H1 (cell line): ENCODE measurements at regions not wholly inside any gene's neighbourhood (a gene's known extent, or its start where the extent isn't known, plus 50 kb on each side); places are given as distances from the start of the nearest gene placed in this dataset.

Experiments used
- CTCF ChIA-PET: fragments of 300-600 bp; sonication (Branson Sonifier 250); formaldehyde crosslinking; loops from one replicate; lab custom pipeline; 2021; ENCODE audit not compliant: partially characterized antibody; lab: Charles Lee
- POLR2A ChIA-PET: fragments of 300-600 bp; sonication (Branson Sonifier 250); formaldehyde crosslinking; loops from one replicate; lab custom pipeline; 2021; ENCODE audit warnings: inconsistent platforms; ENCODE audit not compliant: partially characterized antibody; lab: Charles Lee
- DNase-seq, 2 experiments: peaks; one replicate each; pipeline versions ENCODE4 v3.0.0 to v3.0.0-alpha.2; 2010 to 2022; ENCODE audit warnings: low spot score in 2 of 2, low read depth in 1 of 2, mixed read lengths in 1 of 2
- FAIRE-seq: peaks from 2 replicates; lab custom pipeline; 2011; peaks lifted over from hg19 to GRCh38; lab: Jason Lieb, UNC
- H2AFZ ChIP-seq: 2 replicates; pipeline ENCODE4 v1.8.1; 2012; ENCODE audit warnings: low read length, inconsistent platforms
- H2AK5ac ChIP-seq: 2 replicates; pipeline ENCODE4 v1.6.1; 2013; ENCODE audit warnings: low read depth, low read length
- H2BK120ac ChIP-seq: replicated peaks from 2 replicates; pipeline ENCODE3; 2013; ENCODE audit warnings: low read depth, low read length, inconsistent platforms
- H2BK12ac ChIP-seq: 2 replicates; pipeline ENCODE4 v1.6.1; 2013; ENCODE audit warnings: low read depth, low read length
- H2BK15ac ChIP-seq: 2 replicates; pipeline ENCODE4 v1.6.1; 2013; ENCODE audit warnings: low read length
- H2BK20ac ChIP-seq: 2 replicates; pipeline ENCODE4 v1.6.1; 2013; ENCODE audit warnings: low read length
- H2BK5ac ChIP-seq: 2 replicates; pipeline ENCODE4 v1.6.1; 2013; ENCODE audit warnings: low read depth, low read length
- H3K14ac ChIP-seq: 2 replicates; pipeline ENCODE4 v1.6.1; 2013; ENCODE audit warnings: inconsistent platforms; ENCODE audit not compliant: insufficient read length
- H3K18ac ChIP-seq: 2 replicates; pipeline ENCODE4 v1.6.1; 2013; ENCODE audit warnings: low read length; ENCODE audit errors: extremely low read depth
- H3K23ac ChIP-seq: 2 replicates; pipeline ENCODE4 v1.6.1; 2013; ENCODE audit warnings: inconsistent platforms; ENCODE audit not compliant: insufficient read length
- H3K23me2 ChIP-seq: 2 replicates; pipeline ENCODE4 v1.6.1; 2013; ENCODE audit warnings: low read depth, low read length
- H3K27ac ChIP-seq: 2 replicates; pipeline ENCODE4 v1.6.1; 2011; ENCODE audit warnings: low read depth, low read length, inconsistent platforms
- H3K27me3 ChIP-seq, 4 experiments: replicated peaks in 1 of 4; 1 replicate in 1 of 4; 2 replicates in 3 of 4; pipeline versions ENCODE4 v1.6.1 to v1.8.1; 2011 to 2013; ENCODE audit warnings: low read length in 3 of 4, mild to moderate bottlenecking in 3 of 4, inconsistent platforms in 2 of 4, mixed read lengths in 2 of 4, moderate library complexity in 1 of 4; ENCODE audit not compliant: control insufficient read depth in 3 of 4, insufficient read depth in 3 of 4; ENCODE audit errors: extremely low read depth in 1 of 4
- H3K36me3 ChIP-seq, 4 experiments: 2 replicates each; pipeline versions ENCODE4 v1.6.1 to v1.8.1; 2011 to 2013; ENCODE audit warnings: mild to moderate bottlenecking in 4 of 4, low read length in 3 of 4, moderate library complexity in 2 of 4, control low read depth in 1 of 4, inconsistent platforms in 1 of 4; ENCODE audit not compliant: insufficient read depth in 4 of 4, control insufficient read depth in 2 of 4
- H3K4ac ChIP-seq: replicated peaks from 2 replicates; pipeline ENCODE3; 2013; ENCODE audit warnings: low read length, low read depth, mixed read lengths, inconsistent platforms; ENCODE audit not compliant: insufficient read length
- H3K4me1 ChIP-seq, 4 experiments: replicated peaks in 1 of 4; 1 replicate in 1 of 4; 2 replicates in 3 of 4; pipeline versions ENCODE4 v1.6.1 to v1.8.1; 2011 to 2013; ENCODE audit warnings: low read length in 3 of 4, inconsistent platforms in 2 of 4, mixed read lengths in 1 of 4; ENCODE audit not compliant: insufficient read depth in 4 of 4, control insufficient read depth in 3 of 4
- H3K4me2 ChIP-seq, 2 experiments: 2 replicates each; pipeline versions ENCODE4 v1.6.1 to v1.8.1; 2011 to 2013; ENCODE audit warnings: low read depth in 2 of 2, low read length in 2 of 2, control low read depth in 1 of 2, inconsistent platforms in 1 of 2, mild to moderate bottlenecking in 1 of 2; ENCODE audit not compliant: insufficient read depth in 1 of 2
- H3K4me3 ChIP-seq, 4 experiments: fragments of 200-600, 300-600 bp in 1 of 4; sonication (generic), shearing (Covaris generic), sonication (Bioruptor Twin) in 1 of 4; 2 replicates each; pipeline versions ENCODE4 v1.5.1 to v1.8.1; 2011 to 2016; ENCODE audit warnings: low read length in 4 of 4, low read depth in 3 of 4, control low read depth in 2 of 4, inconsistent platforms in 2 of 4, mild to moderate bottlenecking in 2 of 4, mixed read lengths in 1 of 4, moderate library complexity in 1 of 4; ENCODE audit not compliant: insufficient read depth in 2 of 4; ENCODE audit errors: extremely low read depth in 1 of 4
- H3K56ac ChIP-seq: replicated peaks from 2 replicates; pipeline ENCODE3; 2013; ENCODE audit warnings: low read depth, mild to moderate bottlenecking, mixed read lengths, low read length, inconsistent platforms; ENCODE audit not compliant: insufficient read length
- H3K79me1 ChIP-seq: 2 replicates; pipeline ENCODE4 v1.6.1; 2013; ENCODE audit warnings: low read depth, low read length, control low read depth
- H3K79me2 ChIP-seq, 2 experiments: 2 replicates each; pipeline versions ENCODE4 v1.6.1 to v1.8.1; 2012 to 2013; ENCODE audit warnings: low read length in 2 of 2, mild to moderate bottlenecking in 2 of 2, inconsistent platforms in 1 of 2; ENCODE audit not compliant: insufficient read depth in 2 of 2, control insufficient read depth in 1 of 2
- H3K9ac ChIP-seq, 4 experiments: replicated peaks in 1 of 4; 1 replicate in 1 of 4; 2 replicates in 3 of 4; pipeline versions ENCODE4 v1.6.1 to v1.8.1; 2011 to 2013; ENCODE audit warnings: low read depth in 3 of 4, low read length in 3 of 4, control low read depth in 2 of 4, mild to moderate bottlenecking in 2 of 4, moderate library complexity in 2 of 4, inconsistent platforms in 1 of 4; ENCODE audit errors: extremely low read depth in 1 of 4
- H3K9me3 ChIP-seq, 2 experiments: 2 replicates each; pipeline versions ENCODE4 v1.6.1 to v1.8.1; 2012 to 2013; ENCODE audit warnings: mild to moderate bottlenecking in 2 of 2, moderate library complexity in 2 of 2, control low read depth in 1 of 2, inconsistent platforms in 1 of 2, low read depth in 1 of 2, low read length in 1 of 2, mixed read lengths in 1 of 2; ENCODE audit not compliant: insufficient read depth in 2 of 2
- H4K20me1 ChIP-seq, 2 experiments: replicated peaks in 1 of 2; 2 replicates each; pipeline versions ENCODE3 to v1.8.1; 2011 to 2013; ENCODE audit warnings: inconsistent platforms in 2 of 2, low read length in 2 of 2, mild to moderate bottlenecking in 1 of 2; ENCODE audit not compliant: insufficient read depth in 2 of 2, control insufficient read depth in 1 of 2
- H4K5ac ChIP-seq: 2 replicates; pipeline ENCODE4 v1.6.1; 2013; ENCODE audit warnings: low read length, low read depth, mixed read lengths, inconsistent platforms; ENCODE audit not compliant: insufficient read length
- H4K8ac ChIP-seq: 2 replicates; pipeline ENCODE4 v1.8.0; 2013; ENCODE audit warnings: mild to moderate bottlenecking, moderate library complexity, low read length, inconsistent platforms; ENCODE audit not compliant: insufficient read depth; ENCODE audit errors: extremely low read depth
- H4K91ac ChIP-seq: replicated peaks from 2 replicates; pipeline ENCODE3; 2013; ENCODE audit warnings: low read length, mixed read lengths, inconsistent platforms; ENCODE audit not compliant: insufficient read length
- CTBP2 ChIP-seq: IDR thresholded peaks from 2 replicates; pipeline ENCODE4 v1.7.0; 2011; ENCODE audit warnings: borderline replicate concordance, mild to moderate bottlenecking, moderate library complexity, mixed read lengths, low read length; ENCODE audit not compliant: insufficient read depth, insufficient read length
- GABPA ChIP-seq: IDR thresholded peaks from 2 replicates; pipeline ENCODE4 v1.6.1; 2011; ENCODE audit warnings: mild to moderate bottlenecking, low read length, moderate library complexity, borderline replicate concordance; ENCODE audit not compliant: insufficient read depth
- JUND ChIP-seq: IDR thresholded peaks from 2 replicates; pipeline ENCODE4 v1.6.1; 2011; ENCODE audit warnings: mild to moderate bottlenecking, improper control_type of control experiment, low read length
- KDM4A ChIP-seq: IDR thresholded peaks from one replicate; pipeline ENCODE4 v1.7.1; 2012; ENCODE audit warnings: low read depth, mild to moderate bottlenecking, moderate library complexity, low read length, inconsistent platforms; ENCODE audit not compliant: severe bottlenecking
- KDM5A ChIP-seq: fragments of 200-600 bp; IDR thresholded peaks from 2 replicates; pipeline ENCODE4 v1.7.1; 2012; ENCODE audit warnings: mild to moderate bottlenecking, low read length, inconsistent platforms, mixed read lengths
- SAP30 ChIP-seq: fragments of 300-600 bp; sonication (generic); IDR thresholded peaks from 2 replicates; pipeline ENCODE4 v1.7.1; 2012; ENCODE audit warnings: low read length, moderate library complexity, mild to moderate bottlenecking, inconsistent platforms; ENCODE audit not compliant: insufficient read depth, insufficient replicate concordance
- SRF ChIP-seq: IDR thresholded peaks from 2 replicates; pipeline ENCODE4 v1.6.1; 2011; ENCODE audit warnings: mild to moderate bottlenecking, low read depth, low read length, moderate library complexity
- TCF12 ChIP-seq: IDR thresholded peaks from 2 replicates; pipeline ENCODE4 v1.6.1; 2011; ENCODE audit warnings: low read depth, mild to moderate bottlenecking, low read length
- WGBS, 2 experiments: shearing (Covaris generic) in 1 of 2; methylation state at CpG; one replicate each; pipeline versions ENCODE4 v1.1.6 to v1.1.7; 2013 to 2015; ENCODE audit warnings: low lambda C conversion rate in 2 of 2, mixed read lengths in 2 of 2, inconsistent platforms in 1 of 2, low coverage in 1 of 2, missing lambda C conversion rate in 1 of 2; ENCODE audit not compliant: insufficient replicate concordance in 2 of 2, insufficient coverage in 1 of 2, insufficient read length in 1 of 2; ENCODE audit errors: extremely low coverage in 1 of 2, missing lambda C conversion rate in 1 of 2; 5-methylcytosine and 5-hydroxymethylcytosine counted together
- TF ChIP-seq, protein P1 (sequence below), 3 experiments: IDR thresholded peaks; 1 replicate in 2 of 3; 2 replicates in 1 of 3; pipeline versions ENCODE4 v1.5.1 to v1.6.1; 2011; ENCODE audit warnings: low read length in 3 of 3, mild to moderate bottlenecking in 3 of 3, inconsistent platforms in 2 of 3, low read depth in 1 of 3, moderate library complexity in 1 of 3; ENCODE audit not compliant: insufficient read depth in 1 of 3; ENCODE audit errors: control extremely low read depth in 1 of 3
- TF ChIP-seq, protein P2 (sequence below): IDR thresholded peaks from 2 replicates; pipeline ENCODE4 v1.6.1; 2012; ENCODE audit warnings: inconsistent platforms

DNA sequence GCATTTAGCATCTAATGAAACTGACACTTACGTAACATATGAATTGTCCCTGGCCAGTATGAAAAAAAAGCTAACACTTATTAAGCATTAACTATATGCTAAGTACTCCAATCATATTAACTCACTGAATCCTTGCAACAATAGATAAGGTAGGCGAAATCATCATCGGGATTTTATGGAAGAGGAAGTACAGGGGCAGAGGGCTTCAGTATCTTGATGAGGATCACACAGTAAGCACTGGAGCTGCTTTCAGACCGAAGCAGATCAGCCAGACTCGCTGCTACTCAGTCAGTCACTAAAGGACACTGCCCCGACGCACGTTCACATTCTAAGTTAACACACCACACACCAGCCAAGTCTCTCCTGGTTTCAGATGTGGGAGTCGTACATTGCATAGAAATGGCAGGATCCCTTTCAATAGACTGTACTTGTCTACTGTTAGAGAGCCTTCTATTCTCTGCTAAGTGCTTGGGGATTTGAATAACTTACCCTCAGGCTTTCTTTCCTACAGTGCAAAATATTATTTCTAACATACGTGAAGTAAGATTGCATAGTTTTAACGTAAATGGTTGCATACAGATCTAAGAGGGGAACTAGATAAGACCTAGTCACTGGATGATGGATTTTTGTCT lies 540.2 kb upstream of the TENM3 start:
- Histone ChIP-seq H2BK5ac (no peak overlapping the region), H3K14ac (no peak overlapping the region), H2BK15ac (no peak overlapping the region), H3K56ac (no peak overlapping the region), H2BK20ac (no peak overlapping the region), H4K8ac (no peak overlapping the region), H3K18ac (no peak overlapping the region), H4K91ac (no peak overlapping the region), H3K27me3 (no peaks in the 10 kb centered on the region), H2BK120ac (no peak overlapping the region), H3K4me3 (no peak overlapping the region), H3K9ac (no peak overlapping the region), H3K23me2 (no peaks in the 10 kb centered on the region), H2BK12ac (no peak overlapping the region), H3K36me3 (no peaks in the 10 kb centered on the region), H3K4me2 (no peak overlapping the region), H3K9me3 (no peaks in the 10 kb centered on the region), H4K5ac (no peak overlapping the region), H3K27ac (no peak overlapping the region), H2AK5ac (no peak overlapping the region), H3K23ac (no peak overlapping the region), H4K20me1 (no peaks in the 10 kb centered on the region), H3K4ac (no peak overlapping the region), H3K4me1 (no peaks in the 10 kb centered on the region), H2AFZ (no peak overlapping the region), H3K79me2 (no peaks in the 10 kb centered on the region), H3K79me1 (no peaks in the 10 kb centered on the region)
- DNase-seq = no peak
- no peak for FAIRE-seq
- CTCF ChIA-PET = no interaction called here
- POLR2A ChIA-PET = no interaction called here
- WGBS, 2 experiments = 89% methylated on average over 11 of the region's 11 CpGs; no CpG with 5 or more reads in 1 of the 2 experiments
- TF ChIP-seq SAP30 = no peak
- TF ChIP-seq, protein P1, sequence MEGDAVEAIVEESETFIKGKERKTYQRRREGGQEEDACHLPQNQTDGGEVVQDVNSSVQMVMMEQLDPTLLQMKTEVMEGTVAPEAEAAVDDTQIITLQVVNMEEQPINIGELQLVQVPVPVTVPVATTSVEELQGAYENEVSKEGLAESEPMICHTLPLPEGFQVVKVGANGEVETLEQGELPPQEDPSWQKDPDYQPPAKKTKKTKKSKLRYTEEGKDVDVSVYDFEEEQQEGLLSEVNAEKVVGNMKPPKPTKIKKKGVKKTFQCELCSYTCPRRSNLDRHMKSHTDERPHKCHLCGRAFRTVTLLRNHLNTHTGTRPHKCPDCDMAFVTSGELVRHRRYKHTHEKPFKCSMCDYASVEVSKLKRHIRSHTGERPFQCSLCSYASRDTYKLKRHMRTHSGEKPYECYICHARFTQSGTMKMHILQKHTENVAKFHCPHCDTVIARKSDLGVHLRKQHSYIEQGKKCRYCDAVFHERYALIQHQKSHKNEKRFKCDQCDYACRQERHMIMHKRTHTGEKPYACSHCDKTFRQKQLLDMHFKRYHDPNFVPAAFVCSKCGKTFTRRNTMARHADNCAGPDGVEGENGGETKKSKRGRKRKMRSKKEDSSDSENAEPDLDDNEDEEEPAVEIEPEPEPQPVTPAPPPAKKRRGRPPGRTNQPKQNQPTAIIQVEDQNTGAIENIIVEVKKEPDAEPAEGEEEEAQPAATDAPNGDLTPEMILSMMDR (IDR thresholded peaks at IDR 0.05; ENCODE audit: control extremely low read depth in 1 of 3, insufficient read depth in 1 of 3, low read depth in 1 of 3, low read length in 3 of 3) = no peak
- TF ChIP-seq, protein P2, sequence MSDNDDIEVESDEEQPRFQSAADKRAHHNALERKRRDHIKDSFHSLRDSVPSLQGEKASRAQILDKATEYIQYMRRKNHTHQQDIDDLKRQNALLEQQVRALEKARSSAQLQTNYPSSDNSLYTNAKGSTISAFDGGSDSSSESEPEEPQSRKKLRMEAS = no peak
- TF ChIP-seq GABPA = no peak
- TF ChIP-seq TCF12 = no peak
- no peak for TF ChIP-seq KDM4A
- no peak for TF ChIP-seq KDM5A
- TF ChIP-seq JUND = no peak
- no peak for TF ChIP-seq SRF
- no peak for TF ChIP-seq CTBP2
